ENCODE measurements at regions not wholly inside any gene's neighbourhood (a gene's known extent, or its start where the extent isn't known, plus 50 kb on each side); places are given as distances from the start of the nearest gene placed in this dataset.

- H3K4me3 ChIP-seq (ENCODE audit: low read depth, low read length, poor library complexity, severe bottlenecking), result no peak overlapping the region
- H3K9me3 ChIP-seq (ENCODE audit: low read depth, low read length, poor library complexity, severe bottlenecking), result no peaks in the 10 kb centered on the region
- ChIA-PET POLR2A (ENCODE audit: low non-redundant PET) (no interaction called here), CTCF (no interaction called here)
- intact Hi-C loops (cut with micrococcal nuclease; ENCODE audit: unreplicated experiment), result loop anchor here (10.0 kb wide), 1 partner anchor 397 kb away; no protein-coding TSS in a partner anchor
- no peak overlapping the region for H3K27ac ChIP-seq (ENCODE audit: low read depth, low read length, poor library complexity, severe bottlenecking)
- peaks cover 11% of the 10 kb centered on the region for H3K4me1 ChIP-seq (ENCODE audit: insufficient read depth, low read length, poor library complexity, severe bottlenecking)
- TF ChIP-seq EZH2 (IDR thresholded peaks at IDR 0.05; ENCODE audit: borderline replicate concordance, low read depth, low read length, poor library complexity, severe bottlenecking) (no peak), CTCF (conservative IDR thresholded peaks at IDR 0.05; ENCODE audit: low read depth, low read length) (no peak)
- H3K27me3 ChIP-seq (replicated peaks; ENCODE audit: insufficient read depth, low read depth, low read length, poor library complexity), result no peaks in the 10 kb centered on the region
- no peak for DNase-seq (ENCODE audit: low spot score)
- no TSS peak for BruUV-seq (replicated peaks)
- no peaks in the 10 kb centered on the region for H3K36me3 ChIP-seq (ENCODE audit: insufficient read depth, low read length, poor library complexity, severe bottlenecking)
These were observed 117.1 kb upstream of the DAB2 start for GRCh38 chr5:39541920-39542319.

- Histone ChIP-seq H3K9me3 (ENCODE audit: low read depth, low read length, poor library complexity, severe bottlenecking) (no peaks in the 10 kb centered on the region), H3K27me3 (replicated peaks; ENCODE audit: insufficient read depth, low read depth, low read length, poor library complexity) (no peaks in the 10 kb centered on the region), H3K27ac (ENCODE audit: low read depth, low read length, poor library complexity, severe bottlenecking) (no peak overlapping the region), H3K4me3 (ENCODE audit: low read depth, low read length, poor library complexity, severe bottlenecking) (no peak overlapping the region), H3K36me3 (ENCODE audit: insufficient read depth, low read length, poor library complexity, severe bottlenecking) (no peaks in the 10 kb centered on the region), H3K4me1 (ENCODE audit: insufficient read depth, low read length, poor library complexity, severe bottlenecking) (peaks cover 11% of the 10 kb centered on the region)
- no peak for DNase-seq (ENCODE audit: low spot score)
- ChIA-PET POLR2A (ENCODE audit: low non-redundant PET) (no interaction called here), CTCF (no interaction called here)
- TF ChIP-seq EZH2 (IDR thresholded peaks at IDR 0.05; ENCODE audit: borderline replicate concordance, low read depth, low read length, poor library complexity, severe bottlenecking) (no peak), CTCF (conservative IDR thresholded peaks at IDR 0.05; ENCODE audit: low read depth, low read length) (no peak)
- intact Hi-C loops (cut with micrococcal nuclease; ENCODE audit: unreplicated experiment), result no loop called here
- no TSS peak for BruUV-seq (replicated peaks)
These were observed 114.7 kb upstream of the DAB2 start for GRCh38 chr5:39539470-39539869.

- BruUV-seq (replicated peaks), result no TSS peak
- no peak for TF ChIP-seq EZH2 (IDR thresholded peaks at IDR 0.05; ENCODE audit: borderline replicate concordance, low read depth, low read length, poor library complexity, severe bottlenecking)
- TF ChIP-seq CTCF (conservative IDR thresholded peaks at IDR 0.05; ENCODE audit: low read depth, low read length), result no peak
- Histone ChIP-seq H3K4me1 (ENCODE audit: insufficient read depth, low read length, poor library complexity, severe bottlenecking) (no peaks in the 10 kb centered on the region), H3K36me3 (ENCODE audit: insufficient read depth, low read length, poor library complexity, severe bottlenecking) (no peaks in the 10 kb centered on the region), H3K27ac (ENCODE audit: low read depth, low read length, poor library complexity, severe bottlenecking) (no peak overlapping the region), H3K4me3 (ENCODE audit: low read depth, low read length, poor library complexity, severe bottlenecking) (no peak overlapping the region), H3K27me3 (replicated peaks; ENCODE audit: insufficient read depth, low read depth, low read length, poor library complexity) (no peaks in the 10 kb centered on the region), H3K9me3 (ENCODE audit: low read depth, low read length, poor library complexity, severe bottlenecking) (no peaks in the 10 kb centered on the region)
- DNase-seq (ENCODE audit: low spot score), result no peak
- POLR2A ChIA-PET (ENCODE audit: low non-redundant PET), result interaction anchor here (0.6 kb wide), 1 partner anchor 135 kb away, joined by 3 read pairs; no protein-coding TSS in a partner anchor
- intact Hi-C loops (cut with micrococcal nuclease; ENCODE audit: unreplicated experiment), result no loop called here
- CTCF ChIA-PET, result no interaction called here
These were observed 109.9 kb upstream of the DAB2 start for GRCh38 chr5:39534690-39535089.

Data from A673 (cell line).